GM04504 (cell line): ENCODE measurements at regions not wholly inside any gene's neighbourhood (a gene's known extent, or its start where the extent isn't known, plus 50 kb on each side); places are given as distances from the start of the nearest gene placed in this dataset.
"Not testable (repeated sequence)": the region's sequence is repeated elsewhere in the genome, so short reads cannot be mapped to it uniquely, and the experiment has no call there.

Source experiments
- DNase-seq: peaks from one replicate; pipeline ENCODE4 v3.0.0-alpha.2; 2012; ENCODE audit warnings: low read depth

DNA sequence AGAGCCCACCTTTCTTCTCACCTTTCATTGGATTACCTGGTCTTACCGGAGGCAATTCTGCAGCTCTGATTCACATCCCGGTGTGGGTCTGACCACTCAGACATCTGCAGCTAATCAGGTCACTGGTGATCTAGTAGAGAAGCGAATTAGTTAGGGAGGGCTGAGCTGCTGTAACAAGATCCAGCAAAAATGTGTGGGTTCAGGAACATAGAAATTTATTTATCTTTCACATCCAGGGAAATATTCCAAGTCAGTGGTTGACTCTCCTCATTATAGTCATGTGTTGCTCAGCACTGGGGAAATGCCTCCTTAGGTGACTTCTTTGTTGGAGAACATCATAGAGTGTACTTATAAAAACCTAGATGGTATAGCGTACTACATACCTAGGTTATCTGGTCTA, 218.7 kb upstream of the PELI2 start:
- DNase-seq: no peak

DNA sequence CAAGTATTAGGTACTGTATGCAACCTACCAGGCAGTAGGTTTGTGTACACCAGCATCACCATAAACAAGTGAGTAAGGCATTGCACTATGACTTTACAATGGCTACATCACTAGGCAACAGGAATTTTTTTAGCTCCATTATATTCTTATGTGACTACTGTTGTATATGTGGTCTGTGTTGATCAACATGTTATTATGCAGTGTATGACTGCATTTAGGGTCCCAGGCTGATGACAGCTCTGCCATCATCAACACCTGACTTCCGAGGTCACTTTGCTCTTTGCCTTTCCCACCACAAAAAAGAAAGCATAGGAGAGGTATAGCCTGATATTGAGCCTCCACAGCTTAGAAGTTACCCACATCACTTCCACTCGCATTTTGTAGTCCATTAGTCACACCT, 217.5 kb upstream of the PELI2 start:
- DNase-seq: no peak

DNA sequence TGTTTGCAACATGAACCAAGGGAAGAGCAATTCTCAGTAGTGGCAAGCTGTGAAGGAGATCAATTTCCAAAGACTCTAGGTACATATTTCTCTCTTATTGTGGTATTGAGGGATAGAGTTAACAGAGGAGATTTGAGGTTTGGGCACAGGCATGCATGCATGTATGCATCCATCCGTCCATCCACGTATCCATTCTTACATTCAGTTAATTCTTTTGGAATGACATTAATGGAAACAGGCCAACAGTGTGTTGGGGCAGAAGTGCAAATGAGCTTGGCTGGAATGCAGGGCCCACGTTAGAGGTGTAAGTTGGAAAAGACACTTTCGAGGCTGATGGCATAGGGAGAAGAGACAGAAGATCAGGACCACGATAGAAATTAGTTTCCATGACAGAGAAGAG, 216.9 kb upstream of the PELI2 start:
- DNase-seq: no peak

DNA sequence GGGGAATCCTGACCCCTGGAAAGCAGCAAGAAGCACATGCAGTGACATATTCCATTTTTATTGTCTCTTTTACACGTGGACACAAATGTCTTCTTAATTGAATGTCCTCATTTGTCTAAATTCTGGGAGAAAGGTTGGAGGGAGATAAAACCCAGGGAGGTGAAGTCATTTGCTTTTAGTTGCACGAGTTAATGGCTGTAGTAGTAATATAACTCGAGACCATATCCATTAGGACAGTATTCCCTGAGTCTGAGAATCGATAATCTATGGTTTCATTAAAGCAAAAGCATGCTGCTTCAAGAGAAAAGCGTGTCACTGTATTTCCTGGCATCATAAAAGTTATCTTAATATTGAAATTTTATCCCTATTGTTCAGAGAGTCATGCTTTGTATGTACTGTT, 216.0 kb upstream of the PELI2 start:
- DNase-seq: no peak

DNA sequence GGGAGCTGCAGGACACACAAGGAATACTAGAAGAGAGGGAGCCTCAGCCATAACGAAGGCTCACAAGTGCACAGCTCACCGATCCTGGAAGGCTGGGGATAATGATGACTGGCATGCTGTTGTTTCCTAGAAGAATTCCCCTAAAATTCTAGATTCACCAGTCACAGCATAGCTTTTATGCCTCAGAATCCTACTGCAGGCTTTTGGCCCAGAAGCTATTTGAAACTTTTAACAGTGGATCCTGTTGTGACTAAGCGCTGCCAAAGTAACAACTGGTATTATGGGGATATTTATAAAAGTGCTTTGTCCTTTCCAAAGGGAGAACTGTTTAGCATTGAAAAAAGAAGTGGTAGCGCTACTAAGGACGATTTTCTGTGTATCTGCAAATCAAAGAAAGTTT, 214.1 kb upstream of the PELI2 start:
- no peak for DNase-seq

DNA sequence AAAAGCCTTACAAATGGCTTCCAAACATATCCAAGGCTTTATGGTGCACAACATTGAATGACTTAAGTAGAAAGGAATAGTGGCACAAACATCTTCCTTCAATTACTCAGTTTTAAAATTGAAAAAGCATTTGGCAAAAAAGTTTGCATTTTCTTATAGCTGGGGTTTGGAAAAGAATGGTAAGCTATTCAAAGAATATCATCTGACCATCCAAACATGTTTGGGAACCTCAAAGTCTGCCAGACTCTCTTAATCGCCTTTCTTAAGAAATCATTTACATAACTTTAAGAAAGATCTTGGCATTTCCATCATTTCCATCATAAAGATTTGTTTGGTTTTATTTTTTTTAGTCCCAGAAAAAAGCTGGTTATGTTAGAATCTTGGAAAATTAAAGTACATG, 210.1 kb upstream of the PELI2 start:
- DNase-seq: no peak

DNA sequence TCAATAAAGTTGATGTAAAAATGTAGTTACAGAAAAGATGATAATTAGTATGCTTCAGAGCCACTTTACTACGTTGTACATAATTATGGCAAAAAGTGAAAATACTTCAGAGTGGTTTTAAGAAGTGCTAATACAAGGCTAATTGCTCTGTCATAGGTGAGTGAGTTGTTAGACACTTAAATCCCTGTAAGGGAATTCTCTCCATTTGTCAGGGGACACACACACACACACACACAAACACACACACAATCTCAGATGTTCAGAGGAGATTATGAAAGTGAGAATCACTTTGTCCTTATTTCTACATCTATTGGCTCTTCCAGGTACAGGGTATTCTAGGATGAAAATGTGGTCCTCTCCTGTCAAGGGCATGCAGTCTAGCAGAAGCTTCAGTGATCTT, 208.3 kb upstream of the PELI2 start:
- DNase-seq: no peak

DNA sequence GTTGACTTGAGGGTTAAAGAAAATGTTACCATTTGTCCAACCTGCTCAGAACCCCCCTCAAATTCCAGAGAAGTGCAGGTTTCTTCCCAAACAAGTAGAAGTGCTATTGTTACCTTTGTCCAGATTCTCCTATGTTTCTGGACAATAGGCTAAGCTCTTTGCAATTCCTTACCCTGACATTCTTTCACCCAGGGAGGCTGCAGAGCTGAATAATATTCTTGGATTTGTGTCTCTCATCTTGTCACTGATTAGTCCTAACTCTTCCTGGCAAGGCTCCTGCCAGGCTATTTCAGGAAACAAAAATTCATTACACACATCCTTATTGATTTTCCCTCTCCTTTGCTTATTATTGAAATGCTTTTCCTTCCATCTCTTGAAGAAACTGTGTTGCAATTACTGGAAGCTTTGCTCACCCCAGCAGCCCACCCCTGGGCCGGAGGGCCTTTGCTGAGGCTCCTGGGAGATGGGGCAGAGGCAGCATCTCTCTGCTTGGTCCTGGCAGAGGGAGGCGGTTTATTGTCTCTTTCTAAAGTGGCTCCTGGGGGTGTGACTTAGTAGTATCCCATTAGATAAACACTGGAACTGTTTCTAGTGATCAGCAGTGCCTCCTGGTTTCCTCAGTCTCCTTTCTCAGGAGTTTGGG, 207.5 kb upstream of the PELI2 start:
- no peak for DNase-seq

DNA sequence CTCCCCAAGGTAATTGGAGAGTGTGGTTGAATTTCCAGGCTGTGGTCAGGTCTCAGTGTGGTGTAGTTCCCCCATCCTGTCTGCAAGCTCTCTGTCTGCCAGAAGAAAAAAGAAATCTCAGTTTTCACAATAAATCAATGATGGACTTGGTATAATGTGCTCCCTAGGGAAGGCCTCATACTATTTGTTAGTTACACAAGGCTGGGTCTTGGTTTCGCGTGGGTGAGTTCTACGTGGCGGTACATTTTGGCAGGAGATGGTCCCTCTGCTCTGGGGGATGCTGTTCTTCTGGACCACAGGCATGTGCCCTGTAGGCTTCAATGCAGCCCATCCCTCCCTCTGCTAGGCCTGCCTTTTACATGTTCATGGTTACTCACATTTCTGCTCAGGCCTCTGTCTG, 206.4 kb upstream of the PELI2 start:
- no peak for DNase-seq

DNA sequence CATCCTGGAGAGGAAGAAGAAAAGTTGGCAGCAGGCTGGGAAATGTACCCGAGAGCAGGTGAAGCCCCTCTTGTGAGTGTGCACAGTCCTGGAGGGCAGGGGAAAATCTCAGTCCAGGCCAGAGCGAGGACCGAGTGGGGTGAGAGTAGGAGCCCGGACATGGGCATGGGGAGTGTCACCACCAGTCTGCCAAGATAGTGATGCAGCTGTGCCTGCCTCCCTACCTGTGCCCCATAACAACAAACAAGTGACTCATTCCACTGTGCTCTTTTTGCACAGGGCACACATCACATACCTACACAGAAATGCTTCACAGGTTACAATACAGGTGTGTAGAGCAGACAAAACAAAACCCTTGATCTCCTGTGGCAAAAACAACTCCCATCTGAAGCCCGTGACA, 205.9 kb upstream of the PELI2 start:
- no peak for DNase-seq

DNA sequence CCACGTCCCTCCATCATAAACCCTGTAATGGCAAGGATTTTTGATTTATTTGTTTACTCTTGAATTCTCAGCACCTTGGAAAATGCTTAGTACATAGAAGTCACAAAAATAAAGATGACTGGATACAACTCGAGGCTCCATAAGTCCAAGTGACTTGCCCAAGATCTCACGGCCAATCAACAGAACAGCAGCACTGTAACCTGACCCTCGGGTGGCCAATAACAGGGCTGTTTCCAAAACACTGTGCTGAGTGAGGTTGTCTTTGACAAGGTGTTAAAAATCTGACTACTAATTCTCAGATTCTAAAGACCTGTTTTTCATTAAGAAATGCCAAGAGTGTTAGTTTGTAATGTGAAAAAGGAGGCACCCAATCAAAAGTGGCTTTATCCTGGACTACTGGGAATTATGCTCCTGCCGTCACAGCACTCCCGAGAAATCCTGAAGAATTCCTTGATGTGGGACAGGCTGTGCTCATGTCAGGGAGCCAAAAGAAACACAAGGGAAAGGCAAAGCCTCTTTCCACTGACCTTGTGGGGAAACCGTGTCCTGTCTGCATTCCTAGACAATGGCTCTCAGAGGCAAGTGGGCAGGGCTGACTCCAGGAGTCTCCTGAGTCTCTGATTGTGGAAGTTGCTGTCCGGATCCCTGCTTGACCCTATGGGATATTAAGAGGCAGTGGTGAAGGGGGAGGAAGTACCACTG, 204.7 kb upstream of the PELI2 start:
- DNase-seq: no peak

DNA sequence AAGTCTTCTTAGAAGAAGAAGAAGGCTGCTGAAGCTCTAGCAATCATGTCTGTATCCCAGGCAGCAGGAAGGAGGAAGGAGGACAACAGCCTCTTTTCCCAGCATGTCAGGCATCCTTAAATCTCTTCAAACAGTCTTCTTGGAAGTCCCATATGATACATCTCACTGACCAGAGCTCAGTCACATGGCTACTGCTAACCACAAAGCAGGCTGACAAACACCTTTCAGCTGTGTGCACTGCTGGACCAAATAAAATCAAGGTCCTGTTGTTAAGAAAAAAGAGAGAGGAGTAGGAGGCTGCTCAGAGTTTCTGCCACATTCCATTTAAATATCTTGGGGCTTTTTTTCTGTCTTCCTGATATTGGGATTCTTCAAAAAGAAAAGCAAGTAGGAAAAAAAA, 203.4 kb upstream of the PELI2 start:
- DNase-seq: no peak

DNA sequence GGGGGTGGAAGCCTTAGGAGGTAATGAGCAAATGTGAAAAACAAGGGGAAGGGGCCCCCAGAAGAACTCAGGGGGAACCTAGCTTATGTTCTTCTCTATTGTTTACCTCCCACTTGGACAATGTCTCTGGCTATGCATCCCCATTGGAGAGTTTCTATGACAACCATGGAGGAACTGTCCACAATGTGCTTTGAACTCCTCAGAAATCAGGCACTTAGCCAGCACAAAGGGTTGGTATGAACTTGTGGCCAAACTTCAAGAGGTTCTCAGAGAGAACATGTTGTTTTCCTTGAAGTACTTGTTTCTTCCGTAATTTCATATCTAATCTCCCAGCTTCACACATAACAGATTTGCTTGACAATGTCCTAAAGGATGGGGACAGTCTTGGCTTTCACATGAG, 202.8 kb upstream of the PELI2 start:
- no peak for DNase-seq

DNA sequence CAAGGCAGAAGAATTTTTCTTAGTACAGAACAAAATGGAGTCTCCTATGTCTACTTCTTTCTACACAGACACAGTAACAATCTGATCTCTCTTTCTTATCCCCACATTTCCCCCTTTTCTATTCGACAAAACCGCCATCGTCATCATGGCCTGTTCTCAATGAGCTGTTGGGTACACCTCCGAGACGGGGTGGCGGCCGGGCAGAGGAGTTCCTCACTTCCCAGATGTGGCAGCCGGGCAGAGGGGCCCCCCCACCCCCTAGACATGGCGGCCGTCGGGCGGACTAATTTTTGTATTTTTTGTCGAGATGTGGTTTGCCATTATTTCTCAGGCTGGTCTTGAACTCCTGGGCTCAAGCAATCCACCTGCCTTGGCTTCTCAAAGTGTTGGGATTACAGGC, 198.4 kb upstream of the PELI2 start:
- not testable (repeated sequence) for DNase-seq

DNA sequence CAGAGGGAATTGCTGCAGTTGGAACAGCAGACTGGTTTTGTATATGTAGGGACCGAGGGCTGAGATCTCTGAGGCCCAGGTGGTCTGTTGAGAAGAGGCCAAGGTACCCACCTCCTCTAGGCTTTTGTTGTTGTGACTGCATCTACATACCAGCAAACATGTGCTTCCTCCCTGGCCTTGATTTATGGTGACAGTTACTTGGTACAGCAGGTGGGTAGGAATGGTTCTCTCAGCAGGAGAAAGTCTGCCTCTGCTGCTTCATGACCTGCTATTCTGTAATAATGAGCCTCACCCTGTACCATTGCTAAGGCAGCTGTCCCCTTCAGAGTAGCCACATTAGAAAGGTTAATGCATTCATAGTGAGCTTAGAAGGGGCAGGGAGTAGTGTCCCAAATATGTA, 196.7 kb upstream of the PELI2 start:
- DNase-seq: no peak

DNA sequence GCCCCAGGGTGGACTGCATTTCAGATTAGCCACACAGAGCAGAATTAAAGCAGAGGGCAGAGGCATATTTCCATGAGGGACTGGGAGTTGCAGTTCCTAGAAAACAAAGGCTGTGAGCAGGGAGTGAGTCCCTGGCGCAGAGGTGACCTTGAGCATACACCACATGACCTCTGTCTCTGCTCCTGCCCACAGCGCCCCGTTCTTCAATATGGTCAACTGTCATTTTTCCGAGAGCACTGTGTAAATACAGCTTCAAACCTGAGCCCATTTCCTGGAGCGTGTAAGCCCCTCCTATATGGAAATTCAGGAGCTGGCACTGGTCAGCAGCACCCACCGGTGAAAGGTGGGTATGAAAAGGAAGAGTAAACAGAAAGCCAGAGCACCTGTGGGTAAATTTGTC, 192.2 kb upstream of the PELI2 start:
- no peak for DNase-seq

DNA sequence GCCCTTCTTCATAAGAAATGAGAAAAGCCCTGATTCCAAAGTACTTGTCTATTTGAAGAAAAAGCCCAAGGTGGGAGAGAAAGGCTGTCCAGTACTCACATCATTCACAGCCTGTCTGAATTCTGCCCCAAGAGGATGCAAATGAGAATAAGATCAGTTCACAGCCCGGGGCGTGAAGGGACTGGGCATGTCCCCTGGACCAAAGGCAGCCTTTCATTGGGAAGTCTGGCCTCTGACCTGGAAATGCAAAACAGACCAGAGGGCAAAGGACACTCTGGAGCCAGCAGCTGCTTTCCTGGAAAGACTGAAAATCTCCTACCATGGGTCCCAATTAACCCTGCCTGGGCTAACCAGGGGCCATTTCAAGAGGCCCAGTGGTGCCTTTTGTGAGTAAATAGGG, 191.2 kb upstream of the PELI2 start:
- no peak for DNase-seq

DNA sequence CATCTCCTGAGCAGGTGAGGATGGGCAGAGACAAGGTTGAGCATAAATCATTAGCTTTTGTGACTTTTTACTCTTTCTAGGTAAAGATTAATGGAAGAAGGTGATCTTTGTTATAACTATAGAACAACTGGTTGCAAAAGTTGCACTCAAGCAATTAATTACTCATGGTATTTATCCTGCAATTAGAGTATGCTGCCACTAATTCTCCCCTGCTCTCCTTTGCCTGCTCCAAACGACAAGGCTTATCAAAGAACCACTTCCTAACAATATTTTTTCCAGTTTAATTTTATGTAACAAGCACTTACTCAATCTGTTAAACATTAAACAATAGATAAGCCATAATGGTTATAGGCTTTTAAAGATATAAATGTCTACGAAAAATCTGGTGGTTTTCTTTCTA, 189.9 kb upstream of the PELI2 start:
- DNase-seq: no peak

DNA sequence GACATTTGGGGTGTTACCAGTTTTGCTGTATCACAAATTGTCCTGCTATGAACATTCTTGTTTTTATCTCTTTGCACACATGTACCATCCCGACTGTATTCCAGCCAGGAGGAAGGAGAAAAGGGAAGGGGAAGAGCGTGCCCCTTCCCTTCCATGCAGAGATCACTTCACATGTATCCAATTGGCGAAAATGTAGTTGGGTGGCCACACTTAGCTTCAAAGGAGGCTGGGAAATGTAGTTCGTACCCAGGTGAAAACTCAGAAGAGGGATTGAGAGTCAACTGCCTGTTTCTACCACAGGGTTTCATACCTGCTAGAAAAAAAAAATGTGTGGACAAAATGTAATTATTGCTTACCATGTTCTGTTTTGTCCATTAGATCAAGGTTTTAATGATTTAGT, 189.1 kb upstream of the PELI2 start:
- DNase-seq: no peak

DNA sequence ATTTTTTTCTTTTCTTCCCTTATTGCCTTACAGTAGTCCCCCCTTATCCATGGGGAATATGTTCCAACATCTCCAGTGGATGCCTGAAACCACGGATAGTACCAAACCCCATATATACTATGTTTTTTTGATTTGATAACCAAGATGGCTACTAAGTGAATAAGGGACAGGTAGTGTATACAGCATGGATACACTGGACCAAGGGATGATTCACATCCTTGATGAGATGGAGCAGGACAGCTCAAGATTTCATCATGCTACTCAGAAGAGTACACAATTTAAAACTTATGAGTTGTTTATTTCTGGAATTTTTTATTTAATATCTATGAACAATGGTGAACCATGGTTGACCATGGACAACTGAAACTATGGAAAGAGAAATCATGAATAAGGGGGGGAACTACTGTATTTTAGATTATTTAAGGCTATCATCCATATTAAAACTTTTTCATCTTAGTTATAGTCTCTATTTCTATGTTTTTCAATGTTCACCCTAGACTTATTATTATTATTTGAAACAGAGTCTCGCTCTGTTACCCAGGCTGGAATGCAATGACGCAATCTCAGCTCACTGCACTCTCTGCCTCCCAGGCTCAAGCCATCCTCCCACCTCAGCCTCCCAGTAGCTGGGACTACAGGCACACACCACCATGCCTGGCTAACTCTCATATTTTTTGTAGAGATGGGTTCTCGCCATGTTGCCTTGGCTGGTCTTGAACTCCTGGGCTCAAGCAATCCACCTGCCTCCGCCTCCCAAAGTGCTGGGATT, 188.0 kb upstream of the PELI2 start:
- DNase-seq: no peak

DNA sequence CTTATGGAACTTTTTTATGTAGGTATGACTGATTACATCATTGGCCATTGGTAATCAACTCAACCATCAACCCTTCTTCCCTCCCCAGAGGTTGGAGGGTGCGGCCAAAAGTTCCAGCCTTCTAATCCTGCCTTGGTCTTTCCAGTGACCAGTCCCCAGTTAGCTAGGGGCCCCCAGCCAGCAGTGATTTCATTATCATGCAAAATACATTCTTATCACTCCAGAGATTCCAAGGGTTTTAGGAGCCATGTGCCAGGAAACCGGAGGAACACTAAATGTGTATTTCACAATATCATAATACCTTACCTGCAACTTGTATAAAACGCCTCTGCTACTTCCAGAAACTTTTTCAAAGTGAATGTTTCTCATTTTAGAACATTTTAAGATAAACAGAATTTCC, 181.5 kb upstream of the PELI2 start:
- no peak for DNase-seq

DNA sequence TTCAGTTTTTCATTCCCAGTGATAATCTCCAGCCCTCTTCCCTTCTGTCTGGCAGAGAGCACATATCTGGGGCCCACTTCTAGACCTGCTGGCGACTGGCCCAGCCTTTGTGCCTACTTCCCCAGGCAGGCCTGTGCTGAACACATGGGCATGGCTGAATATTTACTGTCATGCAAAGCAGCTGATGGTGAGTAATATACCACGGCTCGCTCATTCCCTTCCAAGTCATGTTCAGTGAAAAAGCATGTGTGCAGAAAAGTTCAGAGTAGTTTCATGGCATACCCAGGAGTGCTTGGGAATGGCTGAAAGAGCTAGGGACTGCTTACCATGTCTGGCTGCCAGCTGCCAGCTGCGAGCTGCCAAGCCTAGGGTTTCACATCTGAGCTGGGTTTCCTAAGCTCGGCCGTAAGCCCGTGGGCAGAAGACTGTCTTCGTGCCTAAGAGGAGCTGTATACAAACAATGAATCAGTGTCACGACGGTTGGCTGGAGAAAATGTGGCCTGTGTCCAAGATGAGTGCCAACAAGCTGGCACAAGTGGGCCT, 179.9 kb upstream of the PELI2 start:
- DNase-seq: peak; percentile 5

DNA sequence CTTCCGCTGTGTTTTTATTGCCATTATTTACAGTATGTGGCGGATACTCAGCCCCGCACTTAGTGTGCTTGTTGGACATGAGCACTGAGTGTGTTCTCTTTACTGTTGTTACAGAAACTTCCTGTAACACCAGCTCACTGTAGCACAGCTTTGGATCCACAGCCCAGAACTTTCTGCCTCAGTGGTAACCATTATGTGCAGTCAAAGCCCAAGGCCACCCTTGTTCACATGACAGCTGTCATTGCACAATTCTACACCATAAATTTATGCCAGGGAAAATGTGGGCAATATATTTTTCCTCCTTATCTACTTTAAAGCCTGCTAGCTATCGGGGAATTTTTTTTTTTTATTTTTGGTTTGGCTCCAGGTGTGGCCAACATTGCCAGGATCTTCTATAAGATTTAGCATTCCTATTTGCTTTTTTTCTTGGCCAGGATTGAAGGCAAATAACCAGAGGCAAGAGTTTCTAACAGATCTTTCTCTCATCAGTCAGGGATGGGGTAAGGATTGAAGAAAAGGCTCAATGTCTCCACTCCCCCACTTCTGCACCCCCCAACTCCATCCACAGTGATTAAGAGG, 176.0 kb upstream of the PELI2 start:
- no peak for DNase-seq
